ENCODE measurements at regions not wholly inside any gene's neighbourhood (a gene's known extent, or its start where the extent isn't known, plus 50 kb on each side); places are given as distances from the start of the nearest gene placed in this dataset.

DNA sequence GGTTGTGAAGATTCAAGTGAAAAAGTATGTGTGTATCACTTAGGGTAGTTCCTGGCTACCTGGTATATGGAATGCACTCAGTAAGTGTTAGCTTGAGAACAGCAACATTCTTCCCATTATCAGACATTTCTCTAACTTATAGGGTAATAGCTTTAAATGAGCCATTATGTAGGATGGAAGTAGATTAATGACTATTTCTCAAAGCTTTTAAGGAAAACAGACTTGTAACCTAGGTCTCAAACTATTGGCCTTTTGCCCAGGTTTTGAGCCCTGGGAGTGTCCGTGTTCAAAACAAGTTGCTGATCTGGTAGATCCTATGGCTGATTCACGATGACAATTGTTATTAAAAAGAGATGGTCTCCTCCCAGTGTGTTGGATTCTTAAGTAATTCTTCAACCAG is 129.1 kb upstream of the UMPS start:
- TF ChIP-seq CTCF (IDR thresholded peaks at IDR 0.05; ENCODE audit: low read length) (no peak), EZH2 (optimal IDR thresholded peaks at IDR 0.05; ENCODE audit: low read depth, low read length) (no peak)
